ENCODE measurements at regions not wholly inside any gene's neighbourhood (a gene's known extent, or its start where the extent isn't known, plus 50 kb on each side); places are given as distances from the start of the nearest gene placed in this dataset.
A peak's percentile ranks its signal among the peaks of the same experiment; 100 is the strongest.

GRCh38 chr5:58153255-58153654 lies 306.6 kb downstream of the PLK2 start:
- no peak for DNase-seq

- no peak for DNase-seq
Observed at GRCh38 chr5:58151414-58151813, 308.5 kb downstream of the PLK2 start.

GRCh38 chr5:58150926-58151325 lies 309.0 kb downstream of the PLK2 start:
- no peak for DNase-seq

- DNase-seq = no peak
Observed at GRCh38 chr5:58149746-58150145, 310.1 kb downstream of the PLK2 start.

- DNase-seq = no peak
Observed at GRCh38 chr5:58149345-58149744, 310.5 kb downstream of the PLK2 start.

GRCh38 chr5:58148254-58148775 lies 311.6 kb downstream of the PLK2 start:
- no peak for DNase-seq

GRCh38 chr5:58145397-58145934 lies 314.4 kb downstream of the PLK2 start:
- no peak for DNase-seq

GRCh38 chr5:58143727-58144126 lies 316.2 kb downstream of the PLK2 start:
- DNase-seq = no peak

- peak in 1 of 3 donors; percentile 36 for DNase-seq
Observed at GRCh38 chr5:58143181-58143580, 316.7 kb downstream of the PLK2 start.

- no peak for DNase-seq
Observed at GRCh38 chr5:58138791-58139190, 321.1 kb downstream of the PLK2 start.

GRCh38 chr5:58136406-58136805 lies 323.5 kb downstream of the PLK2 start:
- peak in 1 of 3 donors; percentile 41 for DNase-seq

- no peak for DNase-seq
Observed at GRCh38 chr5:58135571-58136335, 324.1 kb downstream of the PLK2 start.

GRCh38 chr5:58133631-58134296 lies 326.1 kb downstream of the PLK2 start:
- DNase-seq = peak in 2 of 3 donors; percentile 72 to 75

- no peak for DNase-seq
Observed at GRCh38 chr5:58133216-58133615, 326.7 kb downstream of the PLK2 start.

GRCh38 chr5:58127255-58128220 lies 332.3 kb downstream of the PLK2 start:
- peak in 2 of 3 donors; percentile 36 to 54 for DNase-seq

- no peak for DNase-seq
Observed at GRCh38 chr5:58123501-58123900, 336.4 kb downstream of the PLK2 start.

- no peak for DNase-seq
Observed at GRCh38 chr5:58122848-58123392, 337.0 kb downstream of the PLK2 start.

- DNase-seq = no peak
Observed at GRCh38 chr5:58122157-58122556, 337.7 kb downstream of the PLK2 start.

GRCh38 chr5:58121391-58121790 lies 338.5 kb downstream of the PLK2 start:
- no peak for DNase-seq

- no peak for DNase-seq
Observed at GRCh38 chr5:58117542-58117941, 342.3 kb downstream of the PLK2 start.

GRCh38 chr5:58116346-58116745 lies 343.5 kb downstream of the PLK2 start:
- DNase-seq = no peak

Data from muscle of back (tissue), 3 donors.